HK-2 (cell line): ENCODE measurements at regions not wholly inside any gene's neighbourhood (a gene's known extent, or its start where the extent isn't known, plus 50 kb on each side); places are given as distances from the start of the nearest gene placed in this dataset.

Experiments used
- DNase-seq: peaks from one replicate; pipeline ENCODE4 v3.0.0-alpha.2; 2018; ENCODE audit not compliant: unreplicated experiment

DNA sequence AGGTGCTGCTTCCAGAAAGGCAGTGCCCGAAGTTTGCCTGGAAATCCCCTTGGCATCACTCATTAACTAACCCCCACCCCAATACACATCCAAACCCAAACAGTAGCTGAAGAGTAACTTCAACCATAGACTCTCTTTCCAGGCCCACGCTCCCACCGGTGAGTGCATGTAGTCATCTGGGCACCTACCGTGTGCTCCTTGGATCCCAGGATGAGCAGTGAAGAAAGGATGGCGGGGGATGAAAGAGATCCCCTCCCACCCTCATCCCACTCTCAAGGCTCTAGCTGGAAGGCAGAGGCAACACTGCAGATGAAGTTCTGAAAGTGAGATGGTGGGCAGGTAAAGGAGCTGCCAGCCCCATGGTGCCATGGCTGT lies 305.0 kb downstream of the SOX9 start:
- DNase-seq, result no peak

- no peak for DNase-seq
Observed at GRCh38 chr17:72426321-72426720, 305.5 kb downstream of the SOX9 start.

DNA sequence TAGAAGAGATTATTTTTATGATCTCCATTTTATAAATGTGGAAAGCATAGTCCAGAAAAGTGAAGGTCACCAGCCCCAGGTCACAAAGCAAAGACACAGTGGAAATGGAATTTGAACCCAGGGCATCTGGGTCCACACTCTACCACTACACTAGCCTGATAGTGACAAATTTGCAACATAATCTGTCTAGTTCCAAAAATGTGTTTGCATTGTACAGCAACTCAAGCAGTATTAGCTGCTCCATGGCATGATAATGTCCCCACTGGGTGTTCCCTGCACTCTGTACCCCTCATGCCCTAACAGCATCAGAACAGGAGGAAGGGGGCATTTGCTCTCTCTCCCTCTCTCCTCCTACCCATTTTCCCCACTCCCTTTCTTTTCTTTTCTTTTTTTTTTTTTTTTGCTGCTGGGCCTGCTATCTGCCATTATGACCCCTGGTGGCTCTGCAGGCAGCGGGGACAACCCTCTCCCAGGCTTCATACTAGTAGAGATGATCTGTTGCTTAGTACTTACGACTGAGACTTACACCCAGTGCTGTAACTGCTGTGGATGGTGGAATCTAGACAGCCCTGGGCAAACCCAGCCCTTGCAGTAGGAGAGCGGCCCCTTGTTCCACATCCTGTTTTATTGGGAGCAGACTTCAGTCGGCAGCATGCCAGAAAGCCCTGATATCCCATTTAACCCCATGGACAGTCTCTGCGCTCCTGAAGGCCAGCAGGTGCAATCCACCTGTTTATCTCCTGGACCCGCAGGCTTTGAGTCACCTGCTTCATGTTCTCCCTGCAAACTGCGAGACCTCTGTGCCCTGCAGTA lies 306.3 kb downstream of the SOX9 start:
- DNase-seq, result no peak

GRCh38 chr17:72427761-72428109 lies 306.9 kb downstream of the SOX9 start:
- DNase-seq, result no peak

DNA sequence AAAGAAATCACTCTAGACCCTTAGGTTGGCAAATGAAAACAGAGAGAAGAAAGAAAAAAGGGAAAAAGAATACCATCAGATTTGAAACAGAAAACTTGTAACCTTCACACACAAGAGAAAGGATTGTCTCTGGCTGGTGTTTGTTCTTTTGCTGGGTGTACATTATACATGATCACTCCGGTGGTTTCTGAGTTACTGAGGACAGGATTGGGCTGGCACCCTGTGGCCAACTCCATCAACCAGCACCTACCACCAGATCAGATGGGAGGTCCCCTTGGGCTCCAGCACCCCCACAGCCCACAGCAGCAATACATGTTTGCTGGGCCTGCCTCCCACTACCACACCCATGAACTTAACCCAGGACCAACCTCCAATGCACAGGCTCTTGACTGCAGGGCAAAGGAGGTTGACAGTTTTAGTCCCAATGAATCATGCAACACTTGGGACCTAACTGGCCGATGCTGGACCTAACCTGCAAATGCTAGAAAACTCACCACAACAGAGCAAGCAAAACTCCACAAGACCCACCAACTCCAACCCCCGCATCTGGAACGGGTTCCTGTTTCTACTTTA lies 308.3 kb downstream of the SOX9 start:
- DNase-seq, result no peak

- DNase-seq, result no peak
Observed at GRCh38 chr17:72430611-72431432, 310.0 kb downstream of the SOX9 start.

- DNase-seq, result no peak
Observed at GRCh38 chr17:72432143-72432621, 311.4 kb downstream of the SOX9 start.

DNA sequence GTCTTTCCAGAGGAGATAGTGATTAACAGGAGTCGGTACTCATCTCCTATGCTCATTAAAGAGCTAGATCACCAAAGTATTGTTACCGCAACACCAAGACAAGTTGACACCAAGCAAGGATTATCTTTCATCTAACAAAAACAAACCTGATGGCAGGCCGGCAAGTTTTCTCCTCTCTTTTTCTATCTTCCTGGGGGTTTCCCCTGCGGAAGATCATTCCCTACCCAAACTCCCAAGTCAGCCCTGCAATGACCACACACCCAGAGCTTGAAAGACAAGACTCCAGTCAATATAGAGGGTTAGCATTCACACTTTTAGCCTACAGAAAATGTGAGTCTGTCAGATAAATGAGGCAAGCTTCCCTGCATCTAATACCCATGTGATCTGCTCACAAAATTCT lies 312.1 kb downstream of the SOX9 start:
- DNase-seq, result no peak

DNA sequence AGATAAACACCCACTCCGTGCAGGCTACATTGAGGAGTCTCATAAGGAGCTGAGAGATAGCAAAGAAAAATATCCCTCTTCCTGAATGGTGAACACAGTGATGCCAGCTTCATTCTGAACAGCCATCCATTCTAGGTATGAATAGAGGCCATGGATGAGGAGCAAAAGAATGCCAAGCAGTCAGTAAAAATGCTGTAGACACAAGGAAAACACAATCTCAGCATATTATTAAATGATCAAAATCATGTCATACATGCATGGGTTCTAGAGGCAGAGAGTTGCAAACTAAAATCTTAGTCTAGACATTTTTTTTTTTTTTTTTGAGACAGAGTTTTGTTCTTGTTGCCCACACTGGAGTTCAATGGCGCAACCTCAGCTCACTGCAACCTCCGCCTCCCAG lies 313.0 kb downstream of the SOX9 start:
- DNase-seq, result no peak

GRCh38 chr17:72434581-72434980 lies 313.8 kb downstream of the SOX9 start:
- no peak for DNase-seq

DNA sequence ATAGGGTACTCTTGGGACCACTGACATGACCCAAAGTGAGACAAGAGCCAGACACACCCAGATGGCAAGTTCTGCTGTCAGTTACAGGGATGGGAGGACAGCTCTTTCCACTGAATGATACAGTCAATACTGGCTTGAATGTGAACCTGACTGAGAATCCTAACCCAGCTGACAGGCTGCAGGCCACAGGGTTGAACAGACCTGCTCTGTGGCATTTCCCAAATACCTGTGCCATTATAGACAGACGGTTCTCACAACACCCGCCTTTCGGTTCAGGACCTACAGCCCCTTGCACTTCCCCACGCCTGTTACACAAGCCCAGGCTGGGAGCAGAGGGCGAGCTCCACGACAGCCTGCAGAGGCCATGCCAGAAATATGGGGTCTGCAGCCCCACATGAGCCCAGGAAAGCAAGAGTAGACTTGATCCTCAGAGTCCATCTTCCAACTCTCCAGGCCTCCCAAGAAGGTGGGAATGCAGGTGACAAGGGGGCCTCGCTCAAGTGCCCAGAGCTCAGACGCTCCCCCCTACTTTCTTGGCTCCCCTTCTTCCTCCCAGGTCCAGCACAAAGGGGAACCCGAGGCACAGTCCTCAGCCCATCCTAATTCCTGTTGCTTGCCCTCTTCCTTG lies 314.3 kb downstream of the SOX9 start:
- no peak for DNase-seq

DNA sequence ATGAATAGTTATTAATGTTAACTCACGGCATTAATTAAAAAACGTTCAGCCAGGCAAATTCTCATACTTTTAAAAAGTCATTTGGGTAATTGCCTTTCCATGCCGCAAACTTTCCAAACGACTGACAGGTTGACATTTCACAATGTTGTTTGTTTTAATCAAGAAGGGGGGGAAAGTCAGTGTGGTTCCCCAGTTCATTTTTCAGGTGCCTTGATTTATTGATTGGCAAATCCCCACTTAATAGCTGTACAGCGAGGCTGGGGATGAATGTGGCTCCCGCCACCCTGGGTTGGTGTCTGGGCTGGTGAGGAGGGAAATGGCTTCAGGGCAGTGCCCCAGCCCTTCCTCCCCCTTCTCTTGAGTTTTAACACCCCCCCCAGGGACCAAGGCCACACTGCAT lies 318.0 kb downstream of the SOX9 start:
- no peak for DNase-seq

- no peak for DNase-seq
Observed at GRCh38 chr17:72439893-72440502, 319.2 kb downstream of the SOX9 start.

DNA sequence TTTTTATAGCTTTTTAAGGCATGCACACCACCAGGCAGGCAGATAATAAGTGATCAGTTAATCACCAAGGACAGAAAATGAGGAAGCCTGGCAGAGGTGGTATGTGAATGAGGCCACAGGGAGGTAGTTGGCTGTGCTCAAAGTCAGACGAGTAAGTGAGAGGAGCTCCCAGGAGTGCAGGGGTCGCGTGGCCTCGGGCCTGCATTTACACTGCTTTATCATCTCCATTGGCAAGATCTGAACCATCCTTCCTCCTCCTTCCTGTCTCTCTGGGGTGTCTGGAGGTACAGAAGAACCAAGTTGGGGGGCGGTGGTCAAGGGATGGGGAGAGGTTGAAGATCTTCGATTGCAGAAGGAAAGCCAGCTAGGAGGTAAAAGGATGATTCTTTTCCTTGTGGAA lies 320.1 kb downstream of the SOX9 start:
- no peak for DNase-seq

DNA sequence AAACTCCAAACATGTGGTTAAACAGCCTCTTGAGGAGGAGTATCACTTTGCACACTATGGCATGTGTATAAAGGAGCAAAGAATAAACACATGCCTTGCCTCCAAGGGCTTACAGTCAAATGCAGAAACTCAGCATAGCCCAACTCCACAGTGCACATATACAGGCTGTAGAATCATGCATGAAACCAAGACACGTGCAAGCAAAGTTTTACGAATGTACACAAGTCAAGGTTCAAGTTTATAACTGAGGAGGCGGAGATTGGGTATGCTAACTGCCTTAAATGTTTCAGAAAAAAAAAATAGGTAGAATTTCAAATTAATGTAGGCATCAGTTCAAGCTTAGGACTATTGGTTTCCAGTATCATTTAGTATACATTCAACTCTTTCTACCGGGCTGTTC lies 321.1 kb downstream of the SOX9 start:
- DNase-seq, result no peak

GRCh38 chr17:72444517-72445054 lies 323.8 kb downstream of the SOX9 start:
- DNase-seq, result no peak

DNA sequence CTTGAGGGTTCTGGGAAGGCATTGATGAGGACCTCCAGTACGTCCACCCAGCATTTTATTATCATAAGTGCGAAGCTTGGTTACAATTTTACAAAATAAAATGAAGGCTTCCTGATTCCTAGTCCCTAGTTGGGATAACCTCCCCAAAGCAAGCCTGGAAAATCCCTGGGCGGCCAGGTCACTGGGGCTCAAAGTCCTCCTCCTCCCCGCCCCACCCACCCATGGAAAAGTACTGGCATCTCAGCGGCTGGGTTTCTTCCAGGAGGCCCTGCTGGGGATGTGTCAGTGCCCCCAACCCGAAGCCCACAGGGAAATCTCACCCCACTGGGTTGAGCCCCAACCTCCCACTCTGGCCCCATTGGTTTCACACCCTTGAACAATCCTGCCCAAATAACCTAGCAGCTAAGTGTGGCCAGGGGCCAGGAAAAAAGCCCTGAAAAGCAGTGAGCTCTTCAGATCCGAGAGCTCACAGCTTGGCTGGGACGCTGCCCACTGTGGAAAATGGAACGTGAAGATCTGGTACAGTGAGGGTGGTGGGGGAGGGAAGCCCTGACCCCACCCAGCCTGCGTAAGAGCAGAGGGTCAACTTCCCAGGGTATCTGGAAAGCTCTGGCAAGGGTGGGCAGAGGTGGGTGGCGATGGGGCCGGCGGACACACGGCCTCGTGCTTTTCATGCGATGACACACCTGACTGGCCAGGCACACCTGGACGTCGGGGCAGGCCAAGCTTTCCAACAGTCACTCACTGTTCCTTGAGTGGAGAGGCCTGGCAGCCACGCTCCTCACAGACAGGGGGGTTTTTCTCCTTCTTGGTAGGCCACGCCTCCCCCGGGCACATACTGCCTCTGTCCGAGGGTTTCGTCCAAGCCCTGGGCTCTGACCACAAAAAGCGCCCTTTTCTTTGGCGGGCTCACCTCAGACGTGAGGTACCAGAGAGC lies 324.5 kb downstream of the SOX9 start:
- no peak for DNase-seq

DNA sequence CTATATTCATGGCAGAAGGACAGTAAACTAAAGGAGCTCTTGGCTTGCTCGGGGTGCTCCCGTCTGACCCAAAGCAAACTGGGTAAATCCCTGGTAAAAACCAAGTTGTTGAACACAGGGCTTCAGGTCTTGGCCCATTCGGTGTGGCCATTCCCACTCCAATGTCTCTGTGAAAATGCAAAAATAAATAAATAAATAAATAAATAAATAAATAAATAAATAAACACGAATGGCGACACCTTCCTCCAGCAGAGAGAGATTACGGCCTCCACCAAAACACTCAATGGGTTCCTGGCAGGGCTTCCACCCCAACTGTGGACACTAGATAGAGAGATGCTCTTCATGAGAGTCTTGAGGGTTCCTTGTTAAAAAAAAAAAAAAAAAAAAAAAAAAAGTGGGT lies 325.3 kb downstream of the SOX9 start:
- no peak for DNase-seq

GRCh38 chr17:72446525-72447250 lies 325.9 kb downstream of the SOX9 start:
- DNase-seq, result no peak

- no peak for DNase-seq
Observed at GRCh38 chr17:72447251-72447640, 326.4 kb downstream of the SOX9 start.
